ENCODE measurements at regions not wholly inside any gene's neighbourhood (a gene's known extent, or its start where the extent isn't known, plus 50 kb on each side); places are given as distances from the start of the nearest gene placed in this dataset.

- TF ChIP-seq JARID2 (CRISPR knock-in tag; IDR thresholded peaks at IDR 0.05; ENCODE audit: insufficient replicate concordance) (no peak), PAF1 (CRISPR knock-in tag; IDR thresholded peaks at IDR 0.05) (no peak), CREBL2 (CRISPR knock-in tag; IDR thresholded peaks at IDR 0.05; ENCODE audit: borderline replicate concordance) (no peak), JUN (CRISPR knock-in tag; IDR thresholded peaks at IDR 0.05) (no peak), ZNF781 (CRISPR knock-in tag; IDR thresholded peaks at IDR 0.05; ENCODE audit: borderline replicate concordance, not compliant biosample characterization) (no peak)
Measured at GRCh38 chr16:59540621-59541020, 806.5 kb upstream of the GOT2 start (continued).

- H3K4me1 ChIP-seq (ENCODE audit: insufficient read depth, low read length): no peaks in the 10 kb centered on the region
- no peaks in the 10 kb centered on the region for H3K9me3 ChIP-seq (ENCODE audit: low read length)
- no peaks in the 10 kb centered on the region; a peak in 1 of 5 replicates for H3K27me3 ChIP-seq (ENCODE audit: control insufficient read depth in 1 of 2, insufficient read depth in 2 of 2, low read length in 2 of 2)
- BruUV-seq (replicated peaks): no TSS peak
- H4K20me1 ChIP-seq (ENCODE audit: insufficient read depth, low read length): no peaks in the 10 kb centered on the region
- no peak overlapping the region for H2AFZ ChIP-seq (ENCODE audit: low read length)
- intact Hi-C loops (cut with micrococcal nuclease; ENCODE audit: unreplicated experiment) (no loop called here), in situ Hi-C loops (cut with HindIII; ENCODE audit: extremely low pct_ligation_motif_present, low pct_unique_long_range_greater_than_20kb) (no loop called here)
- H3K4me2 ChIP-seq (ENCODE audit: low read depth, low read length): no peak overlapping the region
- H3K36me3 ChIP-seq (replicated peaks in 1 of 2; ENCODE audit: control insufficient read depth in 1 of 2, insufficient read depth in 2 of 2, low read length in 2 of 2): no peaks in the 10 kb centered on the region
- ChIA-PET CTCF (ENCODE audit: low intra/inter-chr PET ratio, low total read pairs) (no interaction called here), POLR2A (no interaction called here)
- no peak for FAIRE-seq
- no peak overlapping the region for H3K4me3 ChIP-seq (replicated peaks in 1 of 3; ENCODE audit: insufficient read depth in 1 of 3, low read depth in 2 of 3, low read length in 3 of 3)
- no peak for ATAC-seq
- WGBS (ENCODE audit: low lambda C conversion rate): 11% methylated on average over 4 of the region's 4 CpGs
- H3K27ac ChIP-seq (ENCODE audit: extremely low read length, insufficient read depth, low read length): no peak overlapping the region
- no peak for DNase-seq (ENCODE audit: low spot score)
- H3K79me2 ChIP-seq (ENCODE audit: insufficient read depth, low read length): no peaks in the 10 kb centered on the region
- no peak overlapping the region for H3K9ac ChIP-seq (ENCODE audit: insufficient read depth, low read depth, low read length)
- TF ChIP-seq HNRNPK (IDR thresholded peaks at IDR 0.05; ENCODE audit: low read depth, low read length, poor library complexity, severe bottlenecking): no peak
- no peak for TF ChIP-seq ATF4 (CRISPR knock-in tag; IDR thresholded peaks at IDR 0.05)
- TF ChIP-seq RBAK (CRISPR knock-in tag; IDR thresholded peaks at IDR 0.05): no peak
- no peak for TF ChIP-seq MTA1 (CRISPR knock-in tag; IDR thresholded peaks at IDR 0.05; ENCODE audit: borderline replicate concordance)
- no peak for TF ChIP-seq ZNF138 (CRISPR knock-in tag; IDR thresholded peaks at IDR 0.05; ENCODE audit: low read depth)
- TF ChIP-seq KLF16 (CRISPR knock-in tag; IDR thresholded peaks at IDR 0.05): no peak
- no peak for TF ChIP-seq PLSCR1 (CRISPR knock-in tag; IDR thresholded peaks at IDR 0.05; ENCODE audit: borderline replicate concordance)
- no peak for TF ChIP-seq MTA3 (CRISPR knock-in tag; IDR thresholded peaks at IDR 0.05)
- no peak for TF ChIP-seq ZHX2 (IDR thresholded peaks at IDR 0.05; ENCODE audit: low read depth)
- TF ChIP-seq ZHX2 (CRISPR knock-in tag; IDR thresholded peaks at IDR 0.05; ENCODE audit: borderline replicate concordance): no peak
- no peak for TF ChIP-seq NFIC (IDR thresholded peaks at IDR 0.05; ENCODE audit: low read length)
- no peak for TF ChIP-seq SRSF1 (optimal IDR thresholded peaks at IDR 0.05; ENCODE audit: low read depth, low read length)
Measured at GRCh38 chr16:59535298-59535697, 801.2 kb upstream of the GOT2 start.

Measured in HepG2 (cell line).